IMR-90 (cell line): ENCODE measurements at regions not wholly inside any gene's neighbourhood (a gene's known extent, or its start where the extent isn't known, plus 50 kb on each side); places are given as distances from the start of the nearest gene placed in this dataset.

Experiments used
- ATAC-seq: fragments of 200-7000 bp; cut with Tn5 transposase; 2 replicates; pipeline ENCODE4 v1.9.1; 2020; ENCODE audit warnings: low read depth, mild to moderate bottlenecking, moderate library complexity
- BruUV-seq: library from RNA; stranded (reverse); fragments of 400-500 nt; replicated peaks from 2 replicates; lab custom pipeline; 2021; lab: Mats Ljungman, UMichigan
- CTCF ChIA-PET: fragments of 300-600 bp; formaldehyde crosslinking; extraction: SDS; loops from one replicate; lab custom pipeline; 2021; ENCODE audit warnings: antibody characterized with exemption; lab: Yijun Ruan, JAX
- POLR2A ChIA-PET: fragments of 300-600 bp; sonication (Branson Sonifier 250); formaldehyde crosslinking; loops from one replicate; lab custom pipeline; 2022; ENCODE audit warnings: antibody characterized with exemption; ENCODE audit not compliant: unreplicated experiment; lab: Charles Lee
- DNase-seq: peaks from one replicate; pipeline ENCODE4 v3.0.0; 2013
- H2AFZ ChIP-seq: replicated peaks from 2 replicates; pipeline ENCODE3; 2013; ENCODE audit warnings: low read length, mild to moderate bottlenecking; ENCODE audit not compliant: poor library complexity
- H2AK5ac ChIP-seq: 2 replicates; pipeline ENCODE4 v1.6.1; 2013; ENCODE audit warnings: low read depth, low read length, inconsistent platforms
- H2AK9ac ChIP-seq: replicated peaks from 2 replicates; pipeline ENCODE3; 2013; ENCODE audit warnings: mild to moderate bottlenecking, low read depth, low read length, moderate library complexity; ENCODE audit not compliant: poor library complexity
- H2BK120ac ChIP-seq: 2 replicates; pipeline ENCODE4 v1.6.1; 2013; ENCODE audit warnings: low read depth, low read length, inconsistent platforms
- H2BK15ac ChIP-seq: 3 replicates; pipeline ENCODE4 v1.6.1; 2013; ENCODE audit warnings: low read depth, low read length, inconsistent platforms
- H2BK20ac ChIP-seq: 2 replicates; pipeline ENCODE4 v1.6.1; 2013; ENCODE audit warnings: low read depth, mild to moderate bottlenecking, inconsistent platforms, low read length, moderate library complexity
- H2BK5ac ChIP-seq: 2 replicates; pipeline ENCODE4 v1.6.1; 2013; ENCODE audit warnings: mild to moderate bottlenecking, low read depth, low read length, inconsistent platforms; ENCODE audit not compliant: poor library complexity, severe bottlenecking
- H3K14ac ChIP-seq: replicated peaks from 2 replicates; pipeline ENCODE4 v1.6.1; 2013; ENCODE audit warnings: low read depth, low read length, inconsistent platforms
- H3K18ac ChIP-seq: 2 replicates; pipeline ENCODE4 v1.6.1; 2013; ENCODE audit warnings: low read depth, low read length, control low read depth
- H3K23ac ChIP-seq: 2 replicates; pipeline ENCODE4 v1.6.1; 2013; ENCODE audit warnings: low read depth, low read length, inconsistent platforms
- H3K27ac ChIP-seq: 2 replicates; pipeline ENCODE4 v1.5.1; 2013; ENCODE audit warnings: mild to moderate bottlenecking, control low read depth, low read length; ENCODE audit not compliant: insufficient read depth
- H3K27me3 ChIP-seq: 2 replicates; pipeline ENCODE4 v1.6.1; 2013; ENCODE audit warnings: low read length; ENCODE audit not compliant: control insufficient read depth, insufficient read depth
- H3K36me3 ChIP-seq: 2 replicates; pipeline ENCODE4 v1.6.1; 2013; ENCODE audit warnings: low read length, mixed read lengths; ENCODE audit not compliant: control insufficient read depth, insufficient read depth
- H3K4ac ChIP-seq: 2 replicates; pipeline ENCODE4 v1.6.1; 2013; ENCODE audit warnings: low read depth, low read length, inconsistent platforms
- H3K4me1 ChIP-seq: 2 replicates; pipeline ENCODE4 v1.6.1; 2013; ENCODE audit warnings: low read length, mixed read lengths; ENCODE audit not compliant: control insufficient read depth, insufficient read depth
- H3K4me2 ChIP-seq: 2 replicates; pipeline ENCODE4 v1.6.1; 2013; ENCODE audit warnings: low read depth, mild to moderate bottlenecking, control low read depth, low read length, moderate library complexity
- H3K4me3 ChIP-seq: 2 replicates; pipeline ENCODE4 v1.5.1; 2013; ENCODE audit warnings: low read depth, mild to moderate bottlenecking, control low read depth, low read length, moderate library complexity; ENCODE audit not compliant: insufficient read depth
- H3K56ac ChIP-seq: 2 replicates; pipeline ENCODE4 v1.6.1; 2013; ENCODE audit warnings: low read length, inconsistent platforms; ENCODE audit not compliant: insufficient read depth; ENCODE audit errors: extremely low read depth
- H3K79me1 ChIP-seq, 2 experiments: 2 replicates each; pipeline ENCODE4 v1.6.1; 2013; ENCODE audit warnings: low read length in 2 of 2, inconsistent platforms in 1 of 2, low read depth in 1 of 2
- H3K9ac ChIP-seq: 2 replicates; pipeline ENCODE4 v1.6.1; 2013; ENCODE audit warnings: low read depth, low read length, control low read depth
- H3K9me1 ChIP-seq: 2 replicates; pipeline ENCODE4 v1.6.1; 2013; ENCODE audit warnings: low read length, inconsistent platforms; ENCODE audit not compliant: insufficient read depth
- H3K9me3 ChIP-seq: 2 replicates; pipeline ENCODE4 v1.6.1; 2013; ENCODE audit warnings: low read length; ENCODE audit not compliant: control insufficient read depth, insufficient read depth
- H4K20me1 ChIP-seq: 2 replicates; pipeline ENCODE4 v1.6.1; 2013; ENCODE audit warnings: low read length, inconsistent platforms; ENCODE audit not compliant: insufficient read depth
- H4K5ac ChIP-seq: 2 replicates; pipeline ENCODE4 v1.6.1; 2013; ENCODE audit warnings: mild to moderate bottlenecking, low read depth, low read length, control low read depth
- H4K8ac ChIP-seq, 2 experiments: 2 replicates each; pipeline ENCODE4 v1.6.1; 2013; ENCODE audit warnings: low read depth in 2 of 2, low read length in 2 of 2, control low read depth in 1 of 2, inconsistent platforms in 1 of 2
- H4K91ac ChIP-seq: 2 replicates; pipeline ENCODE4 v1.6.1; 2013; ENCODE audit warnings: low read depth, low read length, inconsistent platforms; ENCODE audit not compliant: insufficient read depth
- BHLHE40 ChIP-seq: fragments of 150-350 bp; IDR thresholded peaks from 2 replicates; pipeline ENCODE4 v1.6.1; 2016; ENCODE audit warnings: mild to moderate bottlenecking, low read depth, low read length
- CEBPB ChIP-seq: IDR thresholded peaks from 2 replicates; pipeline ENCODE4 v1.6.1; 2012; ENCODE audit warnings: low read depth, low read length, improper control_type of control experiment
- CTCF ChIP-seq: conservative IDR thresholded peaks from 2 replicates; pipeline ENCODE4 v1.5.1; 2012; ENCODE audit warnings: mild to moderate bottlenecking, low read depth, low read length, improper control_type of control experiment
- MAZ ChIP-seq: IDR thresholded peaks from 2 replicates; pipeline ENCODE4 v1.6.1; 2012; ENCODE audit warnings: low read depth, mild to moderate bottlenecking, low read length, improper control_type of control experiment, moderate library complexity, borderline replicate concordance
- MXI1 ChIP-seq: IDR thresholded peaks from 2 replicates; pipeline ENCODE4 v1.6.1; 2012; ENCODE audit warnings: low read depth, mild to moderate bottlenecking, low read length, moderate library complexity, borderline replicate concordance
- NFE2L2 ChIP-seq: fragments of 150-350 bp; IDR thresholded peaks from 2 replicates; pipeline ENCODE4 v1.6.1; 2016; ENCODE audit warnings: low read depth, mild to moderate bottlenecking, low read length
- POLR2A ChIP-seq: IDR thresholded peaks from 2 replicates; pipeline ENCODE4 v1.6.1; 2012; ENCODE audit warnings: mild to moderate bottlenecking, low read depth, low read length
- RFX5 ChIP-seq: IDR thresholded peaks from 2 replicates; pipeline ENCODE4 v1.8.0; 2012; ENCODE audit warnings: low read depth, mild to moderate bottlenecking, low read length, moderate library complexity
- WGBS, 2 experiments: methylation state at CpG; one replicate each; pipeline versions ENCODE4 v1.1.5 to v1.1.7; 2013; ENCODE audit warnings: missing lambda C conversion rate in 2 of 2; ENCODE audit not compliant: insufficient read length in 1 of 2; ENCODE audit errors: extremely low coverage in 2 of 2; 5-methylcytosine and 5-hydroxymethylcytosine counted together
- dilution Hi-C: fragments of 300-500 bp; cut with HindIII; formaldehyde crosslinking; loops from one replicate; pipeline ENCODE4 v1.14.3; 2018; ENCODE audit warnings: low sequenced_read_pairs; ENCODE audit not compliant: unreplicated experiment
- in situ Hi-C: fragments of 300-500 bp; cut with MboI; formaldehyde crosslinking; loops from 3 replicates; pipeline ENCODE4 v1.14.3; 2019; ENCODE audit warnings: low sequenced_read_pairs, inconsistent platforms, mixed read lengths
- intact Hi-C: fragments of 100-400 bp; cut with micrococcal nuclease; formaldehyde crosslinking; loops from 2 replicates; pipeline ENCODE4 v1.10.0; 2022

DNA sequence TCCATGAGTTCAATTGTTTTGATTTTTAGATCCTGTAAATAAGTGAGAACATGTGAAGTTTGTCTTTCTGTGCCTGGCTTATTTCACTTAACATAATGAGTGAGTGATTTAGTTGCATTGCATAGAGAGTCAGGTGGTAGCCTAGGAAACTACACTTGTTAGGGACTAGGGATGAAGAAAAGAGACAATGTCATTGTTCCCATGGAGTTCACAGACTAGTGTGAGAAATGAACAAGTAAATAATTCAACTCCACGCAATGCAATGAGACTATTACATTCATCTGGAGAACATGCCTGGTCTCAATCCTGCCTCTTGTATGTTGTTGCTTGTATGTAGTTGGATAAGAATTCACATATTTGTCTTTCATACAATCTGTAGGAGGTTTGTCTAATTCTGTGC lies 76.3 kb upstream of the B3GAT2 start:
- POLR2A ChIA-PET = no interaction called here
- dilution Hi-C loops = no loop called here

More for the DNA sequence above, 76.3 kb upstream of the B3GAT2 start:
- H3K14ac ChIP-seq = no peak overlapping the region
- no peak overlapping the region for H3K18ac ChIP-seq
- no peak overlapping the region for H2BK5ac ChIP-seq
- H4K5ac ChIP-seq = no peak overlapping the region
- no peak overlapping the region for H2BK120ac ChIP-seq
- no peaks in the 10 kb centered on the region for H3K4me1 ChIP-seq
- H2AK9ac ChIP-seq = no peak overlapping the region
- no peak overlapping the region for H3K9ac ChIP-seq
- no peak overlapping the region for H3K56ac ChIP-seq
- H2BK20ac ChIP-seq = no peak overlapping the region
- no peak overlapping the region for H2AFZ ChIP-seq
- no CpG with 5 or more reads among the region's 1 CpG for WGBS, 2 experiments
- no peak overlapping the region for H4K91ac ChIP-seq
- no peaks in the 10 kb centered on the region for H4K20me1 ChIP-seq
- H3K36me3 ChIP-seq = no peaks in the 10 kb centered on the region
- no peak overlapping the region for H3K4me2 ChIP-seq
- no peaks in the 10 kb centered on the region for H3K9me1 ChIP-seq
- no peak overlapping the region for H3K4ac ChIP-seq
- TF ChIP-seq NFE2L2 (no peak), MAZ (no peak), CTCF (no peak), BHLHE40 (no peak), MXI1 (no peak), CEBPB (no peak), RFX5 (no peak), POLR2A (no peak)
- intact Hi-C loops (no loop called here), in situ Hi-C loops (no loop called here)
- H2BK15ac ChIP-seq = no peak overlapping the region
- H2AK5ac ChIP-seq = no peak overlapping the region
- H3K79me1 ChIP-seq = no peaks in the 10 kb centered on the region
- BruUV-seq = no TSS peak
- ATAC-seq = no peak
- no peaks in the 10 kb centered on the region for H3K9me3 ChIP-seq
- no peak overlapping the region for H3K4me3 ChIP-seq
- CTCF ChIA-PET = no interaction called here
- peaks cover 2% of the 10 kb centered on the region for H3K27me3 ChIP-seq
- no peak overlapping the region for H3K27ac ChIP-seq
- no peak overlapping the region for H3K23ac ChIP-seq
- no peak for DNase-seq
- H4K8ac ChIP-seq = no peak overlapping the region
